ENCODE measurements at regions not wholly inside any gene's neighbourhood (a gene's known extent, or its start where the extent isn't known, plus 50 kb on each side); places are given as distances from the start of the nearest gene placed in this dataset.
"Not testable (repeated sequence)": the region's sequence is repeated elsewhere in the genome, so short reads cannot be mapped to it uniquely, and the experiment has no call there.

DNA sequence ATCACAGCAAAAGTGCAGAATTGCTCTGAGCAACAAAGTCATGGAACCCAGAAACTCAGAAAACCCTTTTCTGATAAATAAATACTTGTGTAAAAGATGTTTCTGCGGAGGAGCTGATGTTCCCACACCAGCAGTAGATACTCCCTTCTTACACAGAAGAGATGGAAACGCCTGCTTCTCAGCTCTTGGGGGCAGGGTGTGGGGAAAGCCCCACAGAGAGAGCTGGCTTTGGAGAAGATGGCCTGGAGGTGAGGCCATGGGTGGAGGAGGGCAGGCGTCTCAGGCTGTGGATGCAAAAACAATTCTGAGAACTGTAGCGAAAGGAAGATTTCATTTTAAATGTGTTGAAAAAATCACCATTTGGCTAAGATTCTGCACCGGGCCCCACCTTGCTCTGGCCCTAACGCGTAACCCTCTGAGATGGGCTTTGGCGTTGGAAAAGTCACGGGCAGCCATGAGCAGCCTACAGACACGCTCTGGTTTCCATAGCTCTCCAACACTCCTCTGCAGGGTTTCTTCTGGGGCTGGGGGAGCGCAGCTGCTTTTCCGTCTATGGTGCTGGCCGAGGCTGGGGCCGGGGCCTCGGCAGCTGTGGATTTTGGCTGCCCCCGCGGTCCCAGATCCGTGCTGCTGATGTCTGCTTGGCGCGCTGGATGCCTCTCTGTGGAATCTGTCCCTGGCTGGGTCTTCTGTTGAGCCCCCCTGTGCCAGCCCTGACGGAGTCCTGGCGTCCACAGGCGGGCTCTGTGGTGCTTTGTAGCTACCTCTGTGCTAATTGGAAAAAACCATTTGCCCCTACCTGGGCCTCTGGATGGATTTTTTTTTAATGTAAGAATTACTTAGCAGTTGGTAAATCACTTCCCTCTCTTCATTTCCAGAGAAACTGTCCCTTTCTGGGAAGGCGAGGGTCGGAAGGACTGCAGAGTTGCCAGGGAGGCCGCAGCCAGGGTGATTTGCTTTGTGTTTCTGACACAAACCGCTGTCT lies 200.9 kb downstream of the BANP start:
- TF ChIP-seq MAFK (IDR thresholded peaks at IDR 0.05; ENCODE audit: low read length); ZNF436 (CRISPR knock-in tag; IDR thresholded peaks at IDR 0.05); ZNF263 (CRISPR knock-in tag; IDR thresholded peaks at IDR 0.05; ENCODE audit: borderline replicate concordance); POLR2AphosphoS5 (IDR thresholded peaks at IDR 0.05; ENCODE audit: control insufficient read depth, insufficient read depth, low read depth, low read length); EZH2 (IDR thresholded peaks at IDR 0.05; ENCODE audit: borderline replicate concordance, low read depth, low read length): not testable (repeated sequence)

Data from K562 (cell line).